ENCODE measurements at regions not wholly inside any gene's neighbourhood (a gene's known extent, or its start where the extent isn't known, plus 50 kb on each side); places are given as distances from the start of the nearest gene placed in this dataset.

DNA sequence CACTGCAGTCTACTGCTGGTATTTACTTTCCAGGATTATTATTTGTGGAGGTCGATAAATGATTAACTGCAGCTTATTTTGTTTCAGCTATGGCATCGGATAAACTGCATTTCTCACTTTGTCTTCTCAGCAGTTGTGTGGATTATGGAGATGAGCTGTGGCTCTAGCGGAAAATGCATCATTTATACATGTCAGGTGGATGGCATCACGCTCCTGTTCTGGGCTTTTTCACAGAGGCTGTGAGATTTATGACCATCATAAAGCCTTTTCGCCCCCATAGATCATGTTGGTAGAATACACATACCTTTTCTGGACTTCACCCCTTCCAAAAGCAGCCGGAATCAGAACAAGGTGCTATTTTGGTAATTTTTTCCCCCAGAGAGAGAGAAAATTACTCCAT, 118.8 kb upstream of the MAGEB18 start:
- FAIRE-seq (no peak), DNase-seq (ENCODE audit: insufficient read length, low spot score) (no peak)
- TF ChIP-seq PAX5 (IDR thresholded peaks at IDR 0.05; ENCODE audit: insufficient read depth, low read length, severe bottlenecking), result no peak
- no peak for TF ChIP-seq POLR2AphosphoS5 (IDR thresholded peaks at IDR 0.05; ENCODE audit: low read depth, low read length)
- no peak for TF ChIP-seq TAF1 (IDR thresholded peaks at IDR 0.05; ENCODE audit: low read depth, low read length)
- no peak for TF ChIP-seq POLR2A (IDR thresholded peaks at IDR 0.05; ENCODE audit: low read depth, low read length)
- TF ChIP-seq SPI1 (IDR thresholded peaks at IDR 0.05; ENCODE audit: low read depth, low read length), result no peak
- TF ChIP-seq POU2F2 (IDR thresholded peaks at IDR 0.05; ENCODE audit: low read depth, low read length), result no peak

DNA sequence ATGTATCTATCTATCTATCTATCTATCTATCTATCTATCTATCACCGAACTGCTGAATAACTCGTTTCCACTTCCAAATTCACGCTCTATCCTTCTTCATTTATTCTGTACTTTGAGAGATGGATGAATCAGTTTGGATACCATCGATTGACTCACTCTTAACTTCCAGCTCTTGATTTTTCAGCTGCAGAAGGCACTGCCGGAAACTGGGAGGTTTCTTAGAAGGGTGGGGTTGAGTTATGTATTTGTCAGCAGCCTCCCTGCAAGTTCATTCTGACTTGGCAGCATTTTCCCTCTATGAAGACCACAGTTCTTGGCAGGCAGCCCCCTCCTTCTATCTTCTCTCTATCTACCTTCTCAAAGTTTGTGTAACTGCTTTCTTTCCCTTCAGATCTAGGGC, 112.0 kb upstream of the MAGEB18 start:
- DNase-seq (ENCODE audit: insufficient read length, low spot score) (no peak), FAIRE-seq (no peak)
- TF ChIP-seq PAX5 (IDR thresholded peaks at IDR 0.05; ENCODE audit: insufficient read depth, low read length, severe bottlenecking), result no peak
- no peak for TF ChIP-seq POU2F2 (IDR thresholded peaks at IDR 0.05; ENCODE audit: low read depth, low read length)
- TF ChIP-seq POLR2A (IDR thresholded peaks at IDR 0.05; ENCODE audit: low read depth, low read length), result no peak
- no peak for TF ChIP-seq TAF1 (IDR thresholded peaks at IDR 0.05; ENCODE audit: low read depth, low read length)

DNA sequence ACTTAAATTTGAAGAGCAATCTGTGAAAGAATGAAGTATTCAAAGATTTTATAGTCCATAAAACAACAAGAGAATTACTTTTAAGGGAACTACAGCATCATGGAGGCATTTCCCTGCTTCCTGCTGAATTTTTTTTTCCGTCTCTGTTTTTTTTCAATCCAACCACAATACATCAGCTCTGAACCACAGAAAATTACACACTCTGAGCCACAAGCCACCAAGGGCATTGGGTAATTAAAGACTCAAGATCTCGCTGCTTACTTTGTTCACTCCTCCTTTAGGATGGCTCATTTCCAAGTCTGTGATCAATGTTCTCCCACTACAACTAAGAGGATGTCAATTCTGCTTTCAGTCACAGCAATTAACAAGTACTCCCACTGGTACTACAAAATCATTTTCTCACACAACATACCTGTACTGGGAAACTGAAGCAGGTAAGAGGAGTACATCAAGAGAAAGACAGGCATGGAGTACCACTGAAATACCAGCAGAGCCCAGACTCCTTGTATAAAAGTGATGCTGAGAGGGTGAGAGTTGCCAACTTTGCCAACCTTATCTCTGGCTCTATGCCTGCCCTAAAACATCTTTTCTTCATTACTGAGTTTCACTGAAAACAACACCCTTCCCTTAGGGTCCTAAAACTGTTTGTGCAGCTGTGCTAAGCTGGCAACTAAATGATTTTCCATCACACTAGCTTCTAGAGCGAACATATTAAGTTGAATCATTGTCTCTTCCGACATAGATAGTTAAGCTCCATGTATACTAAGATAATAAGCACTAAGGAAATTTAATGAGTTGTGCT, 105.8 kb upstream of the MAGEB18 start:
- TF ChIP-seq SPI1 (IDR thresholded peaks at IDR 0.05; ENCODE audit: low read depth, low read length), result no peak
- no peak for TF ChIP-seq POLR2A (IDR thresholded peaks at IDR 0.05; ENCODE audit: low read depth, low read length)
- TF ChIP-seq PAX5 (IDR thresholded peaks at IDR 0.05; ENCODE audit: insufficient read depth, low read length, severe bottlenecking), result no peak
- no peak for TF ChIP-seq POLR2AphosphoS5 (IDR thresholded peaks at IDR 0.05; ENCODE audit: low read depth, low read length)
- TF ChIP-seq POU2F2 (IDR thresholded peaks at IDR 0.05; ENCODE audit: low read depth, low read length), result no peak
- no peak for TF ChIP-seq TAF1 (IDR thresholded peaks at IDR 0.05; ENCODE audit: low read depth, low read length)
- DNase-seq (ENCODE audit: insufficient read length, low spot score), result no peak
- no peak for FAIRE-seq

DNA sequence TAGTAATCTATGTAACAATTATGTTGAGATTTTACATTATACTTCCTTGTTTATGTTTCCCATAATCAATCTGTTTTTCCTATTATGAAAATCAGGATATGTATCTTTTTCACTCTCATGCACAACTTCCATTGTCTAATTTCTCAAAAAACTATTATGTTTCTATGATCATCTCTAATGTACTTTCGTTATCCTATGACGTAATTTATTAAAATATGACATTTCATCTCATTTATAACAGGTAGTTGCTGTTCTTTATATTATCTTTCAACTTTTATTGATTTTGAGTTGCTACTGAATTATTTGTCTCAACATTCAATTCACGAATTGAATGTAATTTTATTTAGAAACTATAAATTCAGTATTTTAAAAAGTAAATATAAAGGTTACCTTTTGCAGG, 100.8 kb upstream of the MAGEB18 start:
- FAIRE-seq, result no peak
- TF ChIP-seq POU2F2 (IDR thresholded peaks at IDR 0.05; ENCODE audit: low read depth, low read length) (no peak), POLR2AphosphoS5 (IDR thresholded peaks at IDR 0.05; ENCODE audit: low read depth, low read length) (no peak), SPI1 (IDR thresholded peaks at IDR 0.05; ENCODE audit: low read depth, low read length) (no peak), TAF1 (IDR thresholded peaks at IDR 0.05; ENCODE audit: low read depth, low read length) (no peak), POLR2A (IDR thresholded peaks at IDR 0.05; ENCODE audit: low read depth, low read length) (no peak), PAX5 (IDR thresholded peaks at IDR 0.05; ENCODE audit: insufficient read depth, low read length, severe bottlenecking) (no peak)

GRCh38 chrX:26050099-26050498, 88.0 kb upstream of the MAGEB18 start:
- TF ChIP-seq POU2F2 (IDR thresholded peaks at IDR 0.05; ENCODE audit: low read depth, low read length) (no peak), PAX5 (IDR thresholded peaks at IDR 0.05; ENCODE audit: insufficient read depth, low read length, severe bottlenecking) (no peak), SPI1 (IDR thresholded peaks at IDR 0.05; ENCODE audit: low read depth, low read length) (no peak), POLR2AphosphoS5 (IDR thresholded peaks at IDR 0.05; ENCODE audit: low read depth, low read length) (no peak), TAF1 (IDR thresholded peaks at IDR 0.05; ENCODE audit: low read depth, low read length) (no peak), POLR2A (IDR thresholded peaks at IDR 0.05; ENCODE audit: low read depth, low read length) (no peak)
- no peak for DNase-seq (ENCODE audit: insufficient read length, low spot score)
- FAIRE-seq, result no peak

More for the DNA sequence above, 100.8 kb upstream of the MAGEB18 start:
- DNase-seq (ENCODE audit: insufficient read length, low spot score), result no peak

GRCh38 chrX:26070882-26071281, 67.3 kb upstream of the MAGEB18 start:
- DNase-seq (ENCODE audit: insufficient read length, low spot score), result no peak
- no peak for FAIRE-seq
- no peak for TF ChIP-seq PAX5 (IDR thresholded peaks at IDR 0.05; ENCODE audit: insufficient read depth, low read length, severe bottlenecking)
- no peak for TF ChIP-seq POLR2AphosphoS5 (IDR thresholded peaks at IDR 0.05; ENCODE audit: low read depth, low read length)
- no peak for TF ChIP-seq SPI1 (IDR thresholded peaks at IDR 0.05; ENCODE audit: low read depth, low read length)
- no peak for TF ChIP-seq TAF1 (IDR thresholded peaks at IDR 0.05; ENCODE audit: low read depth, low read length)
- TF ChIP-seq POU2F2 (IDR thresholded peaks at IDR 0.05; ENCODE audit: low read depth, low read length), result no peak
- no peak for TF ChIP-seq POLR2A (IDR thresholded peaks at IDR 0.05; ENCODE audit: low read depth, low read length)

DNA sequence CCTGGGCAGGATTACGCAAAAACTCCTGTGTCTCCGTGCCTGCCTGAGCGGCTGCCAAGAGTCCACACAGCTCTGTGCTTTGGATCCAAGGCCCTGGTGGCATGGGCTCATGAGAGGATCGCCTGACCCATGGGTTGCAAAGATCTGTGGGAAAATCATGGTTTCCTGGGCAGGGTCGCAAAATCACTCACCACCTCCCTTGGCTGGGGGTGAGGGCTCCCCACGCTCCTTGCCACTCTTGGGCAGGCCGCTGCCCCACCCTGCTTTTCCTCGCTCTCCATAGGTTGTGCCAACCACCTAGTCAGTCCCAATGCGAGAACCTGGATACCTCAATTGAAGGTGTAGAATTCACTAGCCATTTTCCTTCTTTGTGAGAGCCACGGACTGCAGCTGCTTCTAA, 66.5 kb upstream of the MAGEB18 start:
- FAIRE-seq (no peak), DNase-seq (ENCODE audit: insufficient read length, low spot score) (no peak)
- TF ChIP-seq TAF1 (IDR thresholded peaks at IDR 0.05; ENCODE audit: low read depth, low read length), result no peak
- TF ChIP-seq SPI1 (IDR thresholded peaks at IDR 0.05; ENCODE audit: low read depth, low read length), result no peak
- TF ChIP-seq POU2F2 (IDR thresholded peaks at IDR 0.05; ENCODE audit: low read depth, low read length), result no peak
- TF ChIP-seq POLR2AphosphoS5 (IDR thresholded peaks at IDR 0.05; ENCODE audit: low read depth, low read length), result no peak
- no peak for TF ChIP-seq POLR2A (IDR thresholded peaks at IDR 0.05; ENCODE audit: low read depth, low read length)
- no peak for TF ChIP-seq PAX5 (IDR thresholded peaks at IDR 0.05; ENCODE audit: insufficient read depth, low read length, severe bottlenecking)

DNA sequence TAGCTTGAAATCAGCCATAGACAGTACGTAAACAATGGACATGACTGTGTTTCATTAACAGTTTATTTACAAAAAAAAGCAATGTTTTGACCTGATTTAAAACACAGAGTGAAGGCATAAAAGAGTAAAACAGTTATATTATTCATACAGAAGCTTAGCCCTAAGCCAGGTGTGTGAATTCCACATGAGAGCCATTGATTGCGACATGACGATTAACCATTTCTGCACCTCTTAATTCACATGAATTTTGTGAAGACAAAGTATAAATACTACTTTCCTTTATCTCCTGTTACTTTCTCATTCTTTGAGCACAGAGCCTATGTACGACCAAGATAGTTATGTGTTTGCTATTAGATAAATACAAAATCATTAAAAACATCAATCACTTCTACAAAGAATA, 55.0 kb upstream of the MAGEB18 start:
- DNase-seq (ENCODE audit: insufficient read length, low spot score), result no peak
- TF ChIP-seq TAF1 (IDR thresholded peaks at IDR 0.05; ENCODE audit: low read depth, low read length) (no peak), POLR2AphosphoS5 (IDR thresholded peaks at IDR 0.05; ENCODE audit: low read depth, low read length) (no peak), PAX5 (IDR thresholded peaks at IDR 0.05; ENCODE audit: insufficient read depth, low read length, severe bottlenecking) (no peak), SPI1 (IDR thresholded peaks at IDR 0.05; ENCODE audit: low read depth, low read length) (no peak), POLR2A (IDR thresholded peaks at IDR 0.05; ENCODE audit: low read depth, low read length) (no peak), POU2F2 (IDR thresholded peaks at IDR 0.05; ENCODE audit: low read depth, low read length) (no peak)
- FAIRE-seq, result no peak
